HG02759 (cell line): ENCODE measurements at regions not wholly inside any gene's neighbourhood (a gene's known extent, or its start where the extent isn't known, plus 50 kb on each side); places are given as distances from the start of the nearest gene placed in this dataset.

Experiments used
- ATAC-seq: cut with Tn5 transposase; IDR thresholded peaks from one replicate; pipeline ENCODE4 v1.9.1; 2021; ENCODE audit warnings: mild to moderate bottlenecking, moderate library complexity; ENCODE audit not compliant: unreplicated experiment

DNA sequence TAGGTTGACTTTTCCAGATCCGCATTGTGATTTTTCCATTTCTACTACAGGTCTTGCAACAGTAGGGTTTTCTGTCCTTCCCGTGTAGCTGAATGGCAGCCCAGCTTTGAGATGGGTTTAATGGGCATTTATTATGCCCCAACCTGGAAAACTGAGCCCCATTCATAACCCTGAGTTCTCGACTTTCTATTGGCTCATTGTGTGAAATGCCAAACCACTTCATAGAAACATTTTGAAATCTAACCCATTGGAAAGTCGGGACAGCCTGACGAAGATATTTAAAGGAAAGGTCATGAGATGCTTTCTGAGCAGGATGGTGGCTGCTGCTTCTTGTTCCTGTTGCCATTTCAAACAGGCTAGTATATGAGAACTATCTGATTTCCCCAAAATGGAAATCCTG lies 203.5 kb downstream of the ZFP36L2 start:
- no peak for ATAC-seq

DNA sequence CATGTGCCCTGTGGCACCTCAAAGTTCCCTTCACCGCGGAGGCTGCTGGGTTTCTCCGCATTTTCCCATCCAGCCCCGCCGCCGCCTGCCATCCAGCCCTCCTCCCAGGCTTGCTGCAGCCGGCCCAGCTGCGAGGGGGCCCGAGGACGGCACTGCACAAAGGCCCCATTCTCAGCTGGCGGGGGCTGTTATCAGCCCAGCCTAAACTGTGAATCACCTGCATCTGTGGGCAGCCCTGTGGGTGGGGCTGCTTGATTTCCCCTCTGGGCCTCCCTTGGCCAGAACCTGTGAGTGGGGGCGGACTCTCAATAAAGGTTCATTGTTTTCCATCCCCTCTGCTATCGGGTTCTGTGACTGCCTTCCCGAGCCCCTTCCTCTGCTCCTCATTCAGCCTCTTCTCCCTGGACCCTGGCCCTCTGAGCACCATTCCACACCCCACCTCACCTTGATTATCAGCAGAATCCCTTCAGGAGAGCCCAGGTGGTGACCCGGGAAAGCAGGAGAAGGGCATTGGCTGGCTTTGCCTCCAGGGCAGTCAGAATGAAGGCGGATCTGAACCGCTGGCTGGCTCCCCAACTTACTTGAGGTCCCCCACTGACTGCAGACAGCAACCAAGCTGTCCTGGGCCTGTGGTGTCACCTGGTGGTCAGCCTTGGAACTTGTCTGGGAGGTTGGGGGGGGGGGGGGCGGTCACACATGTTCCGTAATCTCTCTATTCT lies 204.5 kb downstream of the ZFP36L2 start:
- ATAC-seq, result no peak

- ATAC-seq, result no peak
These were observed 205.3 kb downstream of the ZFP36L2 start for GRCh38 chr2:43020990-43021669.

GRCh38 chr2:43020296-43020695 lies 206.1 kb downstream of the ZFP36L2 start:
- no peak for ATAC-seq

DNA sequence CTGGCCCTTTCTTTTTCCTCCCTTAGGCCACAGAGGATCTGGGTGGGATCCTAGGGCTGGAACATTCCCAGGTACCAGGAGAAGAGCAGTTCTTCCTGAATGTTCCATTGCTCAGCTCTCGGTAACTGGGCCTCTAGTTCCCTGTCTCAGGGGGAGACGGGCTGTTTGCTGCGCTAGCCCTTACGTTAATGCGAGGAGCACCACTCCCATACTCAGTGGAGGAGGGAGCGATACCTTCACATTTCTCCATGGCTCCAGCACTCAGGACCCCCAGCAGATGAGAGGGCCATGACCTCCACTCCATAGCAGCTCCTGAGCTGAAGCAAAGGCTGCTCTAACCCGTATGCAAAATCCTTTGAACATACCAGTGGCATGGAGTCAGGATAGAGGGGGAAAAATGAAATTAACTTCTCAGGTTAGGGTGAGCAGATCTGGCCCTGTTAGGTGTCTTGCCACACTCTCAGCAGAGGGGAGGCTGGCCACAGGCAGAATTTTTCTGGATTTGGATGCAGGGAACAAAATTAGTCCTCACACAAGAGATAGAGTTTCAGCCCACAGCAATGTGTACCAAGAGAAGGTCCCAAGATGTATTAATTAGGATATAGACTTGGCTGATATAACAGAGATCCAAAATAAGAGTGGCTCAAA lies 206.7 kb downstream of the ZFP36L2 start:
- no peak for ATAC-seq

GRCh38 chr2:43019025-43019367 lies 207.4 kb downstream of the ZFP36L2 start:
- no peak for ATAC-seq

GRCh38 chr2:43018179-43019024 lies 208.0 kb downstream of the ZFP36L2 start:
- ATAC-seq, result no peak

GRCh38 chr2:43013821-43014345 lies 212.5 kb downstream of the ZFP36L2 start:
- no peak for ATAC-seq

DNA sequence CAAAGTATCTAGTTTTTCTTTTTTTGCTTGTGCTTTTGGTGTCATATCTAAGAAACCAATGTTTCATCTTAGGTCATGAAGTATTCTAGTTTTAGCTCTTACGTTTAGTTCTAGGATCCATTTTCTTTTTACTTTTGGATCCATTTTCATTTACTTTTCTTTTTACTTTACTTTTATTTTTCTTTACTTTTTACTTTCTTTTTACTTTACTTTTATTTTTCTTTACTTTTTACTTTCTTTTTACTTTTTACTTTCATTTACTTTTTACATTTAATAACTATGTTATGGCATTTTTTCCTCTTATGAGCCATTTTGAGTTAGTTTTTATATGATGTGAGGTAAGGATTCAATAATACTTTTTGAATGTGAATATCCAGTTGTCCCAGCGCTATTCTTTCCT lies 213.4 kb downstream of the ZFP36L2 start:
- no peak for ATAC-seq

GRCh38 chr2:43011158-43011491 lies 215.3 kb downstream of the ZFP36L2 start:
- ATAC-seq, result no peak

DNA sequence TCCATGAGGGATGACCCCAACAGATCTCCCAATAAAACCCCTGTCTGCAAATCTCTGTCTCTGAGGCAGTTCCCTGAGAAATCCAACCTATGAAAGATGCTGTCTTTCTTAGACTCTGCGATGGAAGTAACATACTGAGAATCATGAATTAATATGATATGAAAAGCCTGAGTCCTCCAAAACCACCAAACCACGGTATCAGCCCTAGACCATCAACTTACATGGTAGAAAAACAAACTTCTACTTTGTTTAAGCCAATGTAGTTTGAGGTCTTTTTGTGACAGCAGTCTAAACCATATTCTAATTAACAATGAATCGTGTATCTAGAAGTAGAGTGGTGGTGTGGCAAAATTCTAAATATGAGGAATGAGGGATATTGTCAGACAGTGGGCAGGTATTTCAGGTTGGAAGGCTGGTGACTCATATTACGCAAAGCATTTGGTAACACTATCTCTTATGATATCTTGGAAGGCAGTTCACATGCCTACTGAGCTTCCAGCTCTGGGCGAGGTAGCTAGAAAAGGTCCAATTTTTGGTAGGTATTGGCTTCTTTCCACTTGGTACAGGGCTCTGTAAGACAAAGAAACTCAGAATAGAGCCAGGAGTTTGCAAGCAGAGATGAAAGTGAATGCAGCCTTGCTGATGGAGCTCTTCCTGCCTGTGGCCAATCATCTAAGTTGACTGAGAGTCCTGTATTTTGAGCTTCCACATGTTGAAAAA lies 215.8 kb downstream of the ZFP36L2 start:
- no peak for ATAC-seq

DNA sequence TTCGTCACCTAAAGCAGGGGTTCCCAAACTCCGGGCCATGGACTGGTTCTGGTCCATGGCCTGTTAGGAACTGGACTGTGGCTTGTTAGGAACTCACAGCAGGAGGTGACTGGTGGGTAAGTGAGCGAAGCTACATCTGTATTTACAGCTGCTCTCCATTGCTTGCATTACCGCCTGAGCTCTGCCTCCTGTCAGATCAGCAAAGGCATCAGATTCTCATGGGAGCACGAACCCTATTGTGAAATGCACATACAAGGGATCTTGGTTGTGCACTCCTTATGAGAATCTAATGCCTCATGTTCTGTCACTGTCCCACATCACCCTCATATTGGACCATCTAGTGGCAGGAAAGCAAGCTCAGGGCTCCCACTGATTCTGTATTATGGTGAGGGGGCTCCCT lies 217.0 kb downstream of the ZFP36L2 start:
- ATAC-seq, result no peak

DNA sequence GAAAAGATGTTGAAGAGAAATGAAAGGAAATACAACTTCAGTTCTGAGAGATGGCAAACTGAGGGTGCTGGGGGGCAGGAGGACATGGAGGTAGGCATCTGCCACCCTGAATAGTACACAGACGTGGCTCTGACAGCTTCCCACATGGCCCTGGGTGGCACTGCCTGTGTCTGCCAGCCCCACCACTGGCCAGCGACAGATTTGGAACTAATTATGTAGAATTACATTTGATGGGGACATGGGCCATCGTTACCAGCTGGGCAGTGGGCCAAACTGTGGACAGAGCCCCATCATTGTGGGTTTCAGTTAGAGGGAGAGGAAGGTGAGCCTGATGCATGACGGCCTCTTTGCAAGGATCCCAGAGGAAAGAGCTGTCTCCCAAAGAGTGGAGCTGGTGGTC lies 216.0 kb upstream of the HAAO start:
- ATAC-seq, result no peak

- ATAC-seq, result no peak
These were observed 215.5 kb upstream of the HAAO start for GRCh38 chr2:43007901-43008300.

DNA sequence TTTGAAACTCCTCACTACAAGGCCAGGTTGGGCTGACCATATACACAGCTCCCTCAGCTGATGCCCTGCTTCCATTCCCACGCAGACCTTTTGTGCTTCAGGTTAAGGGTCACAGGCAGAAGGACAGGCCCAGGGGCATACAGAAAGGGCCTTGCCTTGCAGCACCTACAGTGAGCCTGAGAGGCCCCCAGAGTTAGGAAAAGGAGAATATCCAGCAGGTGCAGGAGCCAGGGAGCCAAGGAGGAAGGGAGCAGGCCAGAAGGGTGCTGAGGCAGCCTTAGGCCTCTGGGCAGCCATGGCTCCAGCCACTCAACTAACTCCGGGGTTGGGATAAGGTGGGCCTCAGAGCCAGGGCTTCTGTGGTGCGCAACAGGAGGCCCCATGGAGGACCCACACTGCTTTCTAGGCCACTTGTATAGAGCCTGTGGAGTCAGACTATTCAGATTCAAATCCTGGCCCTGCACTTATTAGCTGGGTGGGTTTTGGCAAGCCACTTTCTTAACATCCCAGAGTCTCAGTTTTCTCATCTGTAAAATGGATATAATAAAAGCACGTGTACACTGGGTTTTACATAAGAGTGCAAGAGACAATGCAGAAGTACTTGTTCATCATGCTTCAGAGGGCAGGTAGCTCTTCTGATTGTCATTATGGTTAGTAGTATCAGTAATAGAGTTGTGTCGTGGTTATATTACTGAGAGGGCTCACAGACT lies 214.6 kb upstream of the HAAO start:
- ATAC-seq, result no peak

DNA sequence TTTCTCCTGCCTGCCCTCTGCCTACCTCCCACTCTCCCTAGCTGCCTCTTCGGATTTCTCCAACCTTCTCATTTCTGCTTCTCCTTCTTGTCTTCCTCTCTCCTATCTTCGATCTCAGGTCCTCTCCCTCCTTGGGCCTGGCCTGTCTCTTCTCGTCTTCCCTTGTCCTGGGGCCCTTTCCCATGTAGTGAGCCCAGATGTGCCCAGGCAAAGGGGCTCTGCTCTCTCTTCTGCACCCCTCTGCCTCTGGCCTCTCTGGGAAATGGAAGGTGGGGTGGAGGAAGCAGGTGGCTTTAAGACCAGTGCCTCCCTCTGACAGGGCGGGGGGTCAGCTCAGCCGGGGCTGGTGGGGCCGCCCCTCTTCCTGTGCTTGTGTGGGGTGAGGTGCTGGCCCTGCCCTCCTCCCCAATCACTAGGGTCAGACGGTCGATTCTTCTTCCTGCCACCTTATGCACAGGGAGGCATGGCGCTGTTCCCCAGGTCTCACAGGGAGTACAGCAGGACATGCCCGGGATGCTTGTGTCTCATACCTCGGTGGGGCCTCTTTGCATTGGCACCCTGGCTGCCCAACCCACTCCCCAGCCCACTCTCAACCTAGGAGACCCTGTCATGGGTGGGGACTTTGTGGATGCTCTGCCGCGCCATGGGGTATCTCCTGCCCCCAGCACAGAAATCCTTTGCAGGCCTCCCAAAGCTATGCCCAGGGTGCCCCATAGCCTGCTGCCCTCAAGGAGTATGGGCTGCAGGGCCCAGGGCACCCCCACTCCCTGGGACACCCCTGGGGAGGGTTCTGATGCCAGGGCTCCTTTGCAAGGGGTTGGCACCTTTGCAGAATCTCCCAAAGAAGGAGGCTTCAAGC lies 213.8 kb upstream of the HAAO start:
- no peak for ATAC-seq

GRCh38 chr2:43005245-43005974 lies 213.0 kb upstream of the HAAO start:
- ATAC-seq, result no peak

DNA sequence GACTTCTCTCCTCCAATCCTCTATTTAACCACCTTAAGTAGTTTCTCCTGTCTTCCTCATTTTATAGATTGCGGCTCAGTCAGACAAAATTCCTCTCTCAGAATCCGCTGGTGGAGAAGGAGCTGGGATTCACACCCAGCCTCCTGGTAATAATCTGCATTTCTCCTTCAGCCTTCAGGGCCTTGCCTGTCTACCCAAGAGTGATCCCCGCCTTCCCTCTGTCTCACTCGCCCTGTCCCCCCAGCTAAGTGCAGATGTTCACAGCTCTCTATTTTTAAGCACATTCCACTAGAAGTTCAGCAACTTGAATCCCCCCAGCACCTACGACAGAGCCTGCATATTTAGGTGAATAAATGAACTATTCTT lies 212.5 kb upstream of the HAAO start:
- no peak for ATAC-seq
